GM23338 (cell line): ENCODE measurements at regions not wholly inside any gene's neighbourhood (a gene's known extent, or its start where the extent isn't known, plus 50 kb on each side); places are given as distances from the start of the nearest gene placed in this dataset.

ENCODE experiments used
- ATAC-seq: fragments of 200-7000 bp; cut with Tn5 transposase; 3 replicates; pipeline ENCODE4 v1.9.1; 2020
- DNase-seq: peaks from one replicate; pipeline ENCODE4 v3.0.0-alpha.2; 2015; ENCODE audit warnings: low spot score
- H2AFZ ChIP-seq: fragments of 200-600 bp; sonication (generic); 2 replicates; pipeline ENCODE4 v1.8.0; 2016; ENCODE audit warnings: antibody characterized with exemption, mild to moderate bottlenecking, moderate library complexity
- H3F3A ChIP-seq: fragments of 200-600 bp; sonication (generic); replicated peaks from 2 replicates; pipeline ENCODE4 v1.8.0; 2017; ENCODE audit warnings: antibody characterized with exemption, mixed run types, low read depth
- H3K27ac ChIP-seq: fragments of 200-600 bp; sonication (generic); 2 replicates; pipeline ENCODE4 v1.6.1; 2016; ENCODE audit warnings: low read depth
- H3K27me3 ChIP-seq: fragments of 200-600 bp; sonication (generic); 2 replicates; pipeline ENCODE4 v1.8.0; 2016; ENCODE audit warnings: mild to moderate bottlenecking, mixed run types, moderate library complexity; ENCODE audit not compliant: insufficient read depth
- H3K36me3 ChIP-seq: fragments of 200-600 bp; sonication (generic); 2 replicates; pipeline ENCODE4 v1.8.0; 2016; ENCODE audit warnings: mild to moderate bottlenecking; ENCODE audit not compliant: insufficient read depth
- H3K4me1 ChIP-seq: fragments of 200-600 bp; sonication (generic); 2 replicates; pipeline ENCODE4 v1.8.0; 2016; ENCODE audit warnings: mild to moderate bottlenecking, moderate library complexity; ENCODE audit not compliant: insufficient read depth
- H3K4me2 ChIP-seq: fragments of 200-600 bp; sonication (generic); 2 replicates; pipeline ENCODE4 v1.7.1; 2017; ENCODE audit warnings: mixed run types
- H3K4me3 ChIP-seq: fragments of 200-600 bp; sonication (generic); 2 replicates; pipeline ENCODE4 v1.6.1; 2016; ENCODE audit warnings: mixed run types
- H3K79me2 ChIP-seq: fragments of 200-600 bp; sonication (generic); replicated peaks from 2 replicates; pipeline ENCODE4 v1.8.0; 2017; ENCODE audit warnings: mild to moderate bottlenecking; ENCODE audit not compliant: insufficient read depth
- H3K9me2 ChIP-seq: fragments of 200-600 bp; sonication (generic); 2 replicates; pipeline ENCODE4 v1.8.0; 2017; ENCODE audit not compliant: insufficient read depth
- H4K20me1 ChIP-seq: fragments of 200-600 bp; sonication (generic); replicated peaks from 2 replicates; pipeline ENCODE4 v1.8.0; 2017; ENCODE audit warnings: mild to moderate bottlenecking; ENCODE audit not compliant: insufficient read depth
- H3K27ac Mint-ChIP-seq: 2 replicates; pipeline ENCODE4 v1.8.0; 2020; ENCODE audit warnings: inconsistent platforms, mild to moderate bottlenecking, moderate library complexity, mixed read lengths
- H3K27me3 Mint-ChIP-seq: 3 replicates; pipeline ENCODE4 v1.8.0; 2022; ENCODE audit warnings: low read depth, mild to moderate bottlenecking, moderate library complexity, mixed read lengths, inconsistent platforms; ENCODE audit not compliant: insufficient read depth, poor library complexity
- H3K36me3 Mint-ChIP-seq: 3 replicates; pipeline ENCODE4 v1.8.0; 2021; ENCODE audit warnings: low read depth, mild to moderate bottlenecking, inconsistent platforms, moderate library complexity, mixed read lengths
- H3K4me1 Mint-ChIP-seq: 3 replicates; pipeline ENCODE4 v1.8.0; 2020; ENCODE audit warnings: mild to moderate bottlenecking, inconsistent platforms, mixed read lengths
- H3K4me3 Mint-ChIP-seq: 3 replicates; pipeline ENCODE4 v1.8.0; 2021; ENCODE audit warnings: moderate library complexity, mild to moderate bottlenecking, inconsistent platforms, mixed read lengths
- H3K9me3 Mint-ChIP-seq: 3 replicates; pipeline ENCODE4 v1.8.0; 2020; ENCODE audit warnings: moderate library complexity, mild to moderate bottlenecking, inconsistent platforms, mixed read lengths
- CREB1 ChIP-seq: fragments of 250-450 bp; sonication (Bioruptor Pico); IDR thresholded peaks from 2 replicates; pipeline ENCODE4 v1.5.0; 2020; ENCODE audit warnings: low read depth, mild to moderate bottlenecking, moderate library complexity
- ETS1 ChIP-seq: IDR thresholded peaks from 2 replicates; pipeline ENCODE4 v1.6.1; 2016; ENCODE audit warnings: antibody characterized with exemption
- EZH2phosphoT487 ChIP-seq: fragments of 200-600 bp; sonication (generic); IDR thresholded peaks from one replicate; pipeline ENCODE4 v1.8.1; 2018; ENCODE audit warnings: antibody characterized with exemption; ENCODE audit not compliant: unreplicated experiment
- JUNB ChIP-seq: IDR thresholded peaks from one replicate; pipeline ENCODE4 v1.6.1; 2016; ENCODE audit warnings: antibody characterized with exemption; ENCODE audit not compliant: unreplicated experiment
- STAT1 ChIP-seq: IDR thresholded peaks from one replicate; pipeline ENCODE4 v1.6.1; 2016; ENCODE audit warnings: antibody characterized with exemption; ENCODE audit not compliant: unreplicated experiment

GRCh38 chr16:80403894-80404293 is 136.9 kb upstream of the DYNLRB2 start (continued):
- TF ChIP-seq ETS1 = no peak
- TF ChIP-seq CREB1 (CRISPR knock-in tag) = no peak
- TF ChIP-seq STAT1 = no peak

GRCh38 chr16:80390871-80391489 is 149.8 kb upstream of the DYNLRB2 start:
- peaks cover 3% of the 10 kb centered on the region for H3K27me3 Mint-ChIP-seq
- H3K27ac ChIP-seq = no peak overlapping the region
- H4K20me1 ChIP-seq = no peaks in the 10 kb centered on the region
- H3K4me3 ChIP-seq = no peak overlapping the region
- DNase-seq (no peak), ATAC-seq (no peak)
- H3K79me2 ChIP-seq = no peaks in the 10 kb centered on the region
- no peak for TF ChIP-seq ETS1
- H3K4me1 Mint-ChIP-seq = 0 out of 3 replicates have a peak, but pooled peaks cover 2% of the 10 kb centered on the region
- H3K9me3 Mint-ChIP-seq = 0 out of 3 replicates have a peak, but pooled peaks cover 3% of the 10 kb centered on the region
- no peak overlapping the region for H3K27ac Mint-ChIP-seq
- H3K36me3 ChIP-seq = no peaks in the 10 kb centered on the region
- no peak overlapping the region for H3K4me2 ChIP-seq
- H3K4me3 Mint-ChIP-seq = no peak overlapping the region
- H3K9me2 ChIP-seq = no peaks in the 10 kb centered on the region
- H2AFZ ChIP-seq = peak overlapping the region; percentile 59; the same call in 1 of the 2 replicates
- no peaks in the 10 kb centered on the region for H3F3A ChIP-seq
- H3K36me3 Mint-ChIP-seq = no peaks in the 10 kb centered on the region
- no peaks in the 10 kb centered on the region for H3K4me1 ChIP-seq
- no peaks in the 10 kb centered on the region for H3K27me3 ChIP-seq

GRCh38 chr16:80390046-80390445 is 150.7 kb upstream of the DYNLRB2 start:
- Histone ChIP-seq H3K4me2 (no peak overlapping the region), H3K4me3 (no peak overlapping the region), H2AFZ (no peak overlapping the region), H3F3A (no peaks in the 10 kb centered on the region), H3K9me2 (0 out of 2 replicates have a peak, but pooled peaks cover 8% of the 10 kb centered on the region), H4K20me1 (no peaks in the 10 kb centered on the region), H3K79me2 (no peaks in the 10 kb centered on the region), H3K36me3 (no peaks in the 10 kb centered on the region), H3K4me1 (no peaks in the 10 kb centered on the region), H3K27me3 (no peaks in the 10 kb centered on the region), H3K27ac (no peak overlapping the region)
- Mint-ChIP-seq H3K9me3 (0 out of 3 replicates have a peak, but pooled peaks cover 3% of the 10 kb centered on the region), H3K4me1 (0 out of 3 replicates have a peak, but pooled peaks cover 2% of the 10 kb centered on the region), H3K27ac (no peak overlapping the region), H3K36me3 (no peaks in the 10 kb centered on the region), H3K27me3 (peaks cover 3% of the 10 kb centered on the region), H3K4me3 (no peak overlapping the region)
- ATAC-seq (no peak), DNase-seq (no peak)
- TF ChIP-seq JUNB (no peak), ETS1 (no peak), EZH2phosphoT487 (no peak)
